ENCODE measurements at regions not wholly inside any gene's neighbourhood (a gene's known extent, or its start where the extent isn't known, plus 50 kb on each side); places are given as distances from the start of the nearest gene placed in this dataset.

DNA sequence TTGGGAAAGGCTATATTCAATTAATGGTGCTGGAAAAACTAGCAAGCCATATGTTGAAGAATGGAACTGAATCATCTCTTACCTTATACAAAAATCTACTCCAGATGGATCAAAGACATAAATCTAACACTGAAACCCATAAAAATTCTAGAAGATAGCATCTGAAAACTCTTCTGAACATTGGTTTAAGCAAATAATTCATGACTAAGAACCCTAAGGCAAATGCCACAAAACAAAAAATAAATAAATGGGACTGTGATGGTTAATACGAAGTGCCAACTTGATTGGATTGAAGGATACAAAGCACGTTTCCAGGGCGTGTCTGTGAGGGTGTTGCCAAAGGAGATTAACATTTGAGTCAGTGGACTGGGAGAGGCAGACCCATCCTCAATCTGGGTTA is 1130.0 kb downstream of the DNAJB9 start:
- TF ChIP-seq, protein P1, sequence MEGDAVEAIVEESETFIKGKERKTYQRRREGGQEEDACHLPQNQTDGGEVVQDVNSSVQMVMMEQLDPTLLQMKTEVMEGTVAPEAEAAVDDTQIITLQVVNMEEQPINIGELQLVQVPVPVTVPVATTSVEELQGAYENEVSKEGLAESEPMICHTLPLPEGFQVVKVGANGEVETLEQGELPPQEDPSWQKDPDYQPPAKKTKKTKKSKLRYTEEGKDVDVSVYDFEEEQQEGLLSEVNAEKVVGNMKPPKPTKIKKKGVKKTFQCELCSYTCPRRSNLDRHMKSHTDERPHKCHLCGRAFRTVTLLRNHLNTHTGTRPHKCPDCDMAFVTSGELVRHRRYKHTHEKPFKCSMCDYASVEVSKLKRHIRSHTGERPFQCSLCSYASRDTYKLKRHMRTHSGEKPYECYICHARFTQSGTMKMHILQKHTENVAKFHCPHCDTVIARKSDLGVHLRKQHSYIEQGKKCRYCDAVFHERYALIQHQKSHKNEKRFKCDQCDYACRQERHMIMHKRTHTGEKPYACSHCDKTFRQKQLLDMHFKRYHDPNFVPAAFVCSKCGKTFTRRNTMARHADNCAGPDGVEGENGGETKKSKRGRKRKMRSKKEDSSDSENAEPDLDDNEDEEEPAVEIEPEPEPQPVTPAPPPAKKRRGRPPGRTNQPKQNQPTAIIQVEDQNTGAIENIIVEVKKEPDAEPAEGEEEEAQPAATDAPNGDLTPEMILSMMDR (IDR thresholded peaks at IDR 0.05) = no peak
- TF ChIP-seq POLR2A (IDR thresholded peaks at IDR 0.05) = no peak

Measured in right lobe of liver (tissue), 4 donors.